ENCODE measurements at regions not wholly inside any gene's neighbourhood (a gene's known extent, or its start where the extent isn't known, plus 50 kb on each side); places are given as distances from the start of the nearest gene placed in this dataset.

DNA sequence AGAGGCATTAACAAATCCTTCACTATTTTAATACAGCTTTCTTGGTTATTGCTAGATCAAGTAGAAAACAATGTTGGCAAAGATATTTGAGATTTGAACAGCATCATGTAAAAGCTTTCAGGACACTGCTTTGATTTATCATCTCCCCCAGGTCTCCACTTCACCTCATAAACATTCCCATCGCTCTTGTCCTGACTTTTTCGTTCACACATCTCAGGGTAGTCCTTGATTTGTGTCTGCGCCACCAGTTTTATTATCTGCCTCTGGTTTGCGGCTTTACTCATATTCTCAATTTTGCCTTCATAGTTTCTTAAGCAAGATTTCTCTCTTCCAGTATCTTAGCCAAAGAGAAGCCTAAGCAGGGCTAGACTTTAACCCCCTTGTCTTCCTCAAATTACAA is 63.5 kb upstream of the ROR1 start:
- DNase-seq, result no peak

DNA sequence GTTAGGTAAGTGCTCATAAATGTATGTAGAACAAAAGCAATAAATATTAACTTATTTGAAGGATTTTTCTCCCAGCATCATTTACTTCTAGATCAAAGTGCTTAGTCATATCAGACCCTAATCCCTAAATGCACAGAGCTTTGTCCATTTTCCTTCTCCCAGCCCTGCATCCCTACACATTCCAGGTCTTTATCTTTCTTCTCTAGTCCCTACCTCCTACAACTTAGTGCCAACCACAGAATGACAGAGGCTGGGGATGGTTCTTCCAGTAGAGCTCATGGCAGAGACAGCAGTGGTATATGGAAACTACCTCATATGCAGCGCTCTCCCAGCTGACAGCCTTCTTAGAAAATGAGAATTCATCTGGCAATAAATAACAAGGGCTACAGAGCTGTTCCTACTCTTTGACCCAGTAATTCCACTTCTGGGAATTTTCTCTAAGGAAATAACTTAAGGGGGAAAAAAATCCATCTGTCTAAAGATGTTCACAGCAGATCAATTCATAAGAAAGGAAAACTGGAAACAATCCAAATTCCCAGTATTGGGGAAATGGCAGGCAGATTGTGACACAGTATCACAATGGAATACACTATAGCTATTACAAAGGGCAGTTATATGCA is 62.9 kb upstream of the ROR1 start:
- DNase-seq, result no peak

DNA sequence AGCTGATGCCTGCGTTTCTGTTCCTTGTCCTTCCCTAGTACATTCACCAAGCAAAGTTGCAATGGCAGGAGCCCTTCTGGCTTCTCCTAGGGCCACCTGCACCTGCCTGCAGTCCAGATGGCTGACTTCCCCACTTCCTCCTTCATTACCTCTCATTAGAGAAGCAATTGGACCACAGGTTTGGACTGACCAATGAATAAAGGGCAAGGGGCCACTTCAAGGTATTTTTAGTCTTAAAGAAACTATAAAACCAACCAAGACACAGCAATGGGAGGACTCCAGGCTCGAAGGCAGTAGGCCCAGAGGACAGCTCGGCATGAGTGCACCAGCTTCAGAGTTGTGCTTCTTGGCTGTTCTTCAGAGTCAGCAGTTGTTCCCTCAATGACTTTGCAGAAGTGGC is 60.8 kb upstream of the ROR1 start:
- no peak for DNase-seq

GRCh38 chr1:63713627-63714481 is 60.0 kb upstream of the ROR1 start:
- DNase-seq, result no peak

- DNase-seq, result no peak
Measured at GRCh38 chr1:63714482-63714760, 59.4 kb upstream of the ROR1 start.

GRCh38 chr1:63717511-63718065 is 56.2 kb upstream of the ROR1 start:
- DNase-seq, result no peak

- DNase-seq, result no peak
Measured at GRCh38 chr1:63718541-63718970, 55.3 kb upstream of the ROR1 start.

GRCh38 chr1:63721531-63722189 is 52.2 kb upstream of the ROR1 start:
- peak; percentile 23 for DNase-seq

DNA sequence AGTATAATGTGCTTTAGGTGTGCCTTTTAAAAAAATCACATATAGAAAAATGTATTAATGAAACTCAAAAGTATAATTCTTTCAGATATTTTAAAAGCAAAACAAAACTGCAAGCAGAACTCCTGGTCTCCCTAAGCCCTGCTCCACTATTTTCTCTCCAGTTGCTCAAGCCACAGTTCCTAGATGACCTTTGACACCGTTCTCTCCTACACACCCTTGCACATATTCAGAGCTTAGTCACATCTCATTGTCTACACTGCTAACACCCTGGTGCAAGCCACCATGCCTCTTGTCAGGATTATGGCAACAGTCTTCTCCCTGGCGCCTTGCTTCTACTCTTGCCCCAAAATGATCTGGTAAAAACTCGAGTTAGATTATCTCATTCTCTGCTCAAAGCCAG is 50.2 kb upstream of the ROR1 start:
- DNase-seq, result no peak

Measured in DMS153 (cell line).